ENCODE measurements at regions not wholly inside any gene's neighbourhood (a gene's known extent, or its start where the extent isn't known, plus 50 kb on each side); places are given as distances from the start of the nearest gene placed in this dataset.

- Histone ChIP-seq H2BK20ac (ENCODE audit: low read length) (peak overlapping the region; percentile 62), H3K9me3 (ENCODE audit: insufficient read depth in 2 of 2, low read depth in 1 of 2, low read length in 1 of 2) (no peaks in the 10 kb centered on the region), H2BK5ac (ENCODE audit: low read depth, low read length) (peak overlapping the region; percentile 8; the same call in 1 of the 2 replicates), H4K91ac (replicated peaks; ENCODE audit: insufficient read length, low read length) (peak overlapping the region; percentile 22), H3K27me3 (replicated peaks in 1 of 4; ENCODE audit: control insufficient read depth in 3 of 4, extremely low read depth in 1 of 4, insufficient read depth in 3 of 4, low read length in 3 of 4) (no peaks in the 10 kb centered on the region), H3K4me1 (replicated peaks in 1 of 4; ENCODE audit: control insufficient read depth in 3 of 4, insufficient read depth in 4 of 4, low read length in 3 of 4) (peaks cover 0 to 5% (median 2%) of the 10 kb centered on the region in 4 experiments; a peak in 3 of 7 replicates), H2BK15ac (ENCODE audit: low read length) (peak overlapping the region; percentile 6; the same call in 1 of the 2 replicates), H2AFZ (ENCODE audit: low read length) (no peak overlapping the region), H3K18ac (ENCODE audit: extremely low read depth, low read length) (peak overlapping the region; percentile 79; the same call in 1 of the 2 replicates), H3K27ac (ENCODE audit: low read depth, low read length) (no peak overlapping the region), H3K79me2 (ENCODE audit: control insufficient read depth in 1 of 2, insufficient read depth in 2 of 2, low read length in 2 of 2) (no peaks in the 10 kb centered on the region), H4K8ac (ENCODE audit: extremely low read depth, insufficient read depth, low read length) (no peak overlapping the region; the same call in 1 of the 2 replicates), H3K4me3 (ENCODE audit: extremely low read depth in 1 of 4, insufficient read depth in 2 of 4, low read depth in 3 of 4, low read length in 4 of 4) (no peak overlapping the region), H4K5ac (ENCODE audit: insufficient read length, low read depth, low read length) (no peak overlapping the region), H3K79me1 (ENCODE audit: low read depth, low read length) (no peaks in the 10 kb centered on the region), H3K14ac (ENCODE audit: insufficient read length) (no peak overlapping the region), H3K36me3 (ENCODE audit: control insufficient read depth in 2 of 4, insufficient read depth in 4 of 4, low read length in 3 of 4) (peaks cover 0 to 5% (median 1%) of the 10 kb centered on the region in 4 experiments; a peak in 2 of 8 replicates), H4K20me1 (replicated peaks in 1 of 2; ENCODE audit: control insufficient read depth in 1 of 2, insufficient read depth in 2 of 2, low read length in 2 of 2) (no peaks in the 10 kb centered on the region), H3K56ac (replicated peaks; ENCODE audit: insufficient read length, low read depth, low read length) (no peak overlapping the region), H3K4ac (replicated peaks; ENCODE audit: insufficient read length, low read depth, low read length) (no peak overlapping the region), H3K4me2 (ENCODE audit: insufficient read depth in 1 of 2, low read depth in 2 of 2, low read length in 2 of 2) (no peak overlapping the region), H3K23ac (ENCODE audit: insufficient read length) (no peak overlapping the region), H2BK12ac (ENCODE audit: low read depth, low read length) (peak overlapping the region; percentile 70; the same call in 1 of the 2 replicates), H2AK5ac (ENCODE audit: low read depth, low read length) (no peak overlapping the region), H3K23me2 (ENCODE audit: low read depth, low read length) (no peaks in the 10 kb centered on the region), H2BK120ac (replicated peaks; ENCODE audit: low read depth, low read length) (no peak overlapping the region), H3K9ac (replicated peaks in 1 of 4; ENCODE audit: extremely low read depth in 1 of 4, low read depth in 3 of 4, low read length in 3 of 4) (no peak overlapping the region)
- FAIRE-seq (no peak), DNase-seq (ENCODE audit: low read depth in 1 of 2, low spot score in 2 of 2) (peak in 1 of 2 experiments; percentile 39)
- ChIA-PET POLR2A (ENCODE audit: partially characterized antibody) (interaction anchor here (0.9 to 1.7 kb wide), 3 partner anchors 11 to 50 kb away, joined by 3 to 6 read pairs (median 3); no protein-coding TSS in a partner anchor), CTCF (ENCODE audit: partially characterized antibody) (interaction anchor here (0.6 to 1.0 kb wide), 3 partner anchors 104 to 320 kb away, joined by 3 to 5 read pairs (median 4); no protein-coding TSS in a partner anchor)
- TF ChIP-seq HDAC2 (IDR thresholded peaks at IDR 0.05; ENCODE audit: borderline replicate concordance in 1 of 2, low read depth in 2 of 2, low read length in 2 of 2) (no peak), POU5F1 (IDR thresholded peaks at IDR 0.05; ENCODE audit: low read depth, low read length) (no peak), CTBP2 (IDR thresholded peaks at IDR 0.05; ENCODE audit: borderline replicate concordance, insufficient read depth, insufficient read length, low read length) (no peak), JUND (IDR thresholded peaks at IDR 0.05; ENCODE audit: low read length) (0 out of 2 replicates have a peak, but pooled peaks have one; percentile 35), TEAD4 (IDR thresholded peaks at IDR 0.05; ENCODE audit: low read depth, low read length) (no peak), TAF1 (IDR thresholded peaks at IDR 0.05; ENCODE audit: low read depth, low read length) (no peak), SP4 (IDR thresholded peaks at IDR 0.05; ENCODE audit: low read length) (no peak)
- TF ChIP-seq, protein P1, sequence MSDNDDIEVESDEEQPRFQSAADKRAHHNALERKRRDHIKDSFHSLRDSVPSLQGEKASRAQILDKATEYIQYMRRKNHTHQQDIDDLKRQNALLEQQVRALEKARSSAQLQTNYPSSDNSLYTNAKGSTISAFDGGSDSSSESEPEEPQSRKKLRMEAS (IDR thresholded peaks at IDR 0.05), result no peak
- WGBS, 2 experiments (ENCODE audit: extremely low coverage in 1 of 2, insufficient coverage in 1 of 2, insufficient read length in 1 of 2, insufficient replicate concordance in 2 of 2, low coverage in 1 of 2, low lambda C conversion rate in 2 of 2, missing lambda C conversion rate in 1 of 2), result 86% methylated on average over 17 of the region's 17 CpGs; no CpG with 5 or more reads in 1 of the 2 experiments
Observed at GRCh38 chr5:124628721-124629596, 117.5 kb downstream of the ZNF608 start.

Data from H1 (cell line).